VCaP (cell line): ENCODE measurements at regions not wholly inside any gene's neighbourhood (a gene's known extent, or its start where the extent isn't known, plus 50 kb on each side); places are given as distances from the start of the nearest gene placed in this dataset.

Source experiments
- H3K27ac ChIP-seq: fragments of 450-650 bp; 2 replicates; pipeline ENCODE4 v1.5.1; 2017
- TF ChIP-seq, protein P1 (sequence below): fragments of 450-650 bp; conservative IDR thresholded peaks from 2 replicates; pipeline ENCODE4 v1.5.1; 2017; ENCODE audit warnings: mild to moderate bottlenecking, moderate library complexity

DNA sequence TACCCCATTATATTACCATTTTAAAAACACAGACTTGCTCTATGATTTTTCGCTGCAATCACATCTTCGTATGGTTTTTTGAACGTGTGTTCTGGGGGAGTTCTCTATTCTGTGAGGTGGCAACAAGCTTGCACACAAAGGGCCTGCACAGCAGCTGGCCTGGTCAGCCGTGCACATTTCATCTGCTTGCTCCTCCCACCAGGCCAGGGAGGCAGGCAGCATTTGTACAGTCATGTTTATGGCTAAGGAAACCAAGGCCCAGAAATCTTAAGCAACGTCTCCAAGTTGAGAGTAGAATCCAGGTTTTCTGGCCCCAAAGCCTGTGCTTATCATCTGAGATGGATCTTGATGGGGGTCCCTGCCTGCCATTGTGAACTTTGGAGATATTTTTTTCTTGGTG is 106.4 kb upstream of the SMIM21 start:
- H3K27ac ChIP-seq: no peak overlapping the region
- TF ChIP-seq, protein P1, sequence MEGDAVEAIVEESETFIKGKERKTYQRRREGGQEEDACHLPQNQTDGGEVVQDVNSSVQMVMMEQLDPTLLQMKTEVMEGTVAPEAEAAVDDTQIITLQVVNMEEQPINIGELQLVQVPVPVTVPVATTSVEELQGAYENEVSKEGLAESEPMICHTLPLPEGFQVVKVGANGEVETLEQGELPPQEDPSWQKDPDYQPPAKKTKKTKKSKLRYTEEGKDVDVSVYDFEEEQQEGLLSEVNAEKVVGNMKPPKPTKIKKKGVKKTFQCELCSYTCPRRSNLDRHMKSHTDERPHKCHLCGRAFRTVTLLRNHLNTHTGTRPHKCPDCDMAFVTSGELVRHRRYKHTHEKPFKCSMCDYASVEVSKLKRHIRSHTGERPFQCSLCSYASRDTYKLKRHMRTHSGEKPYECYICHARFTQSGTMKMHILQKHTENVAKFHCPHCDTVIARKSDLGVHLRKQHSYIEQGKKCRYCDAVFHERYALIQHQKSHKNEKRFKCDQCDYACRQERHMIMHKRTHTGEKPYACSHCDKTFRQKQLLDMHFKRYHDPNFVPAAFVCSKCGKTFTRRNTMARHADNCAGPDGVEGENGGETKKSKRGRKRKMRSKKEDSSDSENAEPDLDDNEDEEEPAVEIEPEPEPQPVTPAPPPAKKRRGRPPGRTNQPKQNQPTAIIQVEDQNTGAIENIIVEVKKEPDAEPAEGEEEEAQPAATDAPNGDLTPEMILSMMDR: no peak

- TF ChIP-seq, protein P1: no peak
- H3K27ac ChIP-seq: no peak overlapping the region
These were observed 105.7 kb upstream of the SMIM21 start for GRCh38 chr18:75533209-75533608.

GRCh38 chr18:75531851-75532459 is 104.5 kb upstream of the SMIM21 start:
- no peak overlapping the region for H3K27ac ChIP-seq
- TF ChIP-seq, protein P1: no peak

DNA sequence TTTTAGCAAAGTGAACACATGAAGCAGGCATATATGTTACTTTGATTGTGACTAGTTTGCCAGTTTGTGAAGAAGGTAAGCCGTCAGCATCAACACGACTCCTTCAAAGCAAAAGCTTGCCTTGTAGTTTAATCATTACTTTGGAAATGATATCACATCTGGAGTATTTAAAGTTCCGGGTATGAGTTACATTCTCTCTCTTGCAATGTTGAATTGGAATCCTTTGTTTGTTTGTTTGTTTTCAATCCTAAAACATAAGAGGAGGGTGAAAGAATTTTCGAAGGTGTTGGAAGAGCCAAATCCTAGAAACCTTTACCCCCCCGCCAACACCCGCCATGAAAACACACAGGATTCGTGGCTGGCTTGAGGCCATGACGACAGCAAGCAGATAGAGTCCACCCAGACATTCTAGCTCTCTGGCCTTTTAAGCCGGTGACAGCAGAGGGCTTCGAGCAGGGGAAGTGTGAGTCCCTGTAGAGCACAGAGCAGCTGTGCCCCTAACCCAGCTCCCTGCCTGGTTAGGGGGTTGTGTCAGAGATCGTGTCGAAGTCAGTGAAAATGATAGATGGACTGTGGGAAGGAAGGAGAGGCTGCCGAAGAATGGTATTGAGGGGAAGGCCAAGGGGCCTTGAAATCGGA is 103.8 kb upstream of the SMIM21 start:
- TF ChIP-seq, protein P1: no peak
- H3K27ac ChIP-seq: no peak overlapping the region

GRCh38 chr18:75530566-75531211 is 103.2 kb upstream of the SMIM21 start:
- TF ChIP-seq, protein P1: no peak
- H3K27ac ChIP-seq: no peak overlapping the region

DNA sequence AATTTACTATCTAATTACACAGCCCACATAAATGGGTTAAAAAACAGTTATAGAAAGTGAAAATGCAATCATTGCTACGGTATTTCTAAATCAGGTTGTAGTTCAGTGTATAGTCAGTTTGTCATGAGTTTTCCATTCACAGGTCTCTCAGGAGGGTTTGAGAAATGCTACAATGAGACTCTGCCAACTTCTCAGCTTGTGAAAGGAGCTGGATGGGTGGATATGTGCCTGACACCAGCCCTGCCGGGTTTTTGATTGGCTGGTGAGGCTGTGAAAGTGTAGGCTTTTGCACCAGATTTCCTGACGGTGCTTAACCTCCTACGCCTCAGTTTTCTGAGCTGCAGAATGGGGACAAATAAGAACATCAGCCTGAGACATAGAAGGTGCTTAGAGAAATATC is 102.6 kb upstream of the SMIM21 start:
- no peak overlapping the region for H3K27ac ChIP-seq
- TF ChIP-seq, protein P1: no peak

DNA sequence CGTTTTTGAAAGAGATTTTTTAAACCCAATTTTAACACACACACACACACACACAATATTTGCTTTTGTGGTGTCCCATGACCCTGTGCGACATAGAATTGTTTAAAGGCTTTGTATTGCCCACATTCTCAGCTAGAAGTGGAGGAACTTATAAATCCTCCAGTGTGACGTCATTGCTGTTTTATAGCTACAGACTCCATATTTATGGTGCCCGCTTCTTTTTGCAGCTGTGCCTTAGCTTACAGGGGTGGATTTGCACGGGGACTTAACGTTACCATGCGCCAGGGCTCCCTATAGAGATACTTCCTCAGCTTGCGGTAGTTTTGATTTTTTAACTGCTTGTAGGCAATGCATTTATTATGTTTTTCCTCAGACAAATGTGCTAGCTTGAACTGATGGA is 101.9 kb upstream of the SMIM21 start:
- H3K27ac ChIP-seq: no peak overlapping the region
- TF ChIP-seq, protein P1: no peak
